Limb (tissue), 2 donors: ENCODE measurements at regions not wholly inside any gene's neighbourhood (a gene's known extent, or its start where the extent isn't known, plus 50 kb on each side); places are given as distances from the start of the nearest gene placed in this dataset.

ENCODE experiments used
- DNase-seq, 2 donors: peaks; one replicate each; pipeline ENCODE4 v3.0.0-alpha.2; 2016; ENCODE audit errors: extremely low spot score in 2 of 2

- DNase-seq = no peak
Observed at GRCh38 chr2:155418753-155419152, 720.3 kb downstream of the KCNJ3 start.

GRCh38 chr2:155412598-155412997 lies 714.1 kb downstream of the KCNJ3 start:
- DNase-seq = no peak

GRCh38 chr2:155404433-155405002 lies 706.0 kb downstream of the KCNJ3 start:
- DNase-seq = no peak

- DNase-seq = no peak
Observed at GRCh38 chr2:155393406-155393805, 694.9 kb downstream of the KCNJ3 start.

GRCh38 chr2:155391613-155392130 lies 693.2 kb downstream of the KCNJ3 start:
- no peak for DNase-seq

- DNase-seq = no peak
Observed at GRCh38 chr2:155389224-155389623, 690.7 kb downstream of the KCNJ3 start.

- DNase-seq = no peak
Observed at GRCh38 chr2:155384555-155385123, 686.1 kb downstream of the KCNJ3 start.

- DNase-seq = no peak
Observed at GRCh38 chr2:155382776-155383175, 684.3 kb downstream of the KCNJ3 start.

GRCh38 chr2:155381436-155381835 lies 682.9 kb downstream of the KCNJ3 start:
- DNase-seq = no peak

GRCh38 chr2:155379494-155379893 lies 681.0 kb downstream of the KCNJ3 start:
- DNase-seq = no peak

GRCh38 chr2:155377931-155378444 lies 679.5 kb downstream of the KCNJ3 start:
- no peak for DNase-seq

- DNase-seq = peak in 1 of 2 donors; percentile 47
Observed at GRCh38 chr2:155377266-155377680, 678.8 kb downstream of the KCNJ3 start.

- DNase-seq = peak in 1 of 2 donors; percentile 56
Observed at GRCh38 chr2:155372969-155373368, 674.5 kb downstream of the KCNJ3 start.

GRCh38 chr2:155368934-155369333 lies 670.4 kb downstream of the KCNJ3 start:
- DNase-seq = peak in 1 of 2 donors; percentile 15

- DNase-seq = no peak
Observed at GRCh38 chr2:155364766-155365165, 666.3 kb downstream of the KCNJ3 start.

- no peak for DNase-seq
Observed at GRCh38 chr2:155363349-155363888, 664.9 kb downstream of the KCNJ3 start.

GRCh38 chr2:155357172-155357571 lies 658.7 kb downstream of the KCNJ3 start:
- DNase-seq = no peak

GRCh38 chr2:155356250-155356649 lies 657.8 kb downstream of the KCNJ3 start:
- no peak for DNase-seq

- no peak for DNase-seq
Observed at GRCh38 chr2:155350783-155351580, 652.5 kb downstream of the KCNJ3 start.

- no peak for DNase-seq
Observed at GRCh38 chr2:155332016-155332415, 633.5 kb downstream of the KCNJ3 start.

- no peak for DNase-seq
Observed at GRCh38 chr2:155320236-155320635, 621.7 kb downstream of the KCNJ3 start.

- no peak for DNase-seq
Observed at GRCh38 chr2:155318710-155319109, 620.2 kb downstream of the KCNJ3 start.
